Frontal cortex (tissue), 3 donors: ENCODE measurements at regions not wholly inside any gene's neighbourhood (a gene's known extent, or its start where the extent isn't known, plus 50 kb on each side); places are given as distances from the start of the nearest gene placed in this dataset.
A peak's percentile ranks its signal among the peaks of the same experiment; 100 is the strongest.

Experiments
- DNase-seq, 2 donors: peaks; one replicate each; pipeline ENCODE4 v3.0.0; 2012; ENCODE audit warnings: low spot score in 2 of 2
- FAIRE-seq: peaks from 2 replicates; lab custom pipeline; 2012; peaks lifted over from hg19 to GRCh38; lab: Jason Lieb, UNC
- donor health status: control.
- donor health status: control.
- donor health status: control.

DNA sequence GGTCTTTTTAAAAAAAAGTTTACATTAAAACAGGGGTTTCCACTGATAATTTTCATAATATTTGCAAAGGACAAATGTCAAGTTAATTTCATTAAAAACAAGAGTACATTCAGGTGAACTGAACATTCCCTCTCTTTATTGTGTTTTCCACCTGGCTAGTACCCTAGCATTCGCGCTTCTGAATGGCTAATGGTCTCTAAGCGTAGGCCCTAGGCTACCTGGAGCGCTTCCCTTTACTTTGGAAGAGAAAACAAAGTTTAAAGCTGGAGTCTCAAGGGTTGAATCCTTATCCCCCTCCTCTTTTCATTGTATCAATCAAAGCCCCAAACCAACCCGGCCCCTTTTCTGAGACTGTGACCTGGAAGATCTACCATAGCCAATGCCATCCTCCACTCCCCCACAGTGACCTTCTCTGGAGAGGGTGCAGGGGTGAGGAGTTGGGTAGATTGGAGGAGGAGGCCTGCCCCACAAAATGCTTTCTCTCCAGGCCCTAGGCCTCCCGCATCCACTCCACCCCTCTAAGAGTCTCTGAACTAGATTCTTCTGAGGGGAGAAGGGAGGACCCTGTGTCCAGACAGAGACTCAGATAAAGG is 73.3 kb upstream of the TBCA start:
- FAIRE-seq (no peak), DNase-seq (no peak)

DNA sequence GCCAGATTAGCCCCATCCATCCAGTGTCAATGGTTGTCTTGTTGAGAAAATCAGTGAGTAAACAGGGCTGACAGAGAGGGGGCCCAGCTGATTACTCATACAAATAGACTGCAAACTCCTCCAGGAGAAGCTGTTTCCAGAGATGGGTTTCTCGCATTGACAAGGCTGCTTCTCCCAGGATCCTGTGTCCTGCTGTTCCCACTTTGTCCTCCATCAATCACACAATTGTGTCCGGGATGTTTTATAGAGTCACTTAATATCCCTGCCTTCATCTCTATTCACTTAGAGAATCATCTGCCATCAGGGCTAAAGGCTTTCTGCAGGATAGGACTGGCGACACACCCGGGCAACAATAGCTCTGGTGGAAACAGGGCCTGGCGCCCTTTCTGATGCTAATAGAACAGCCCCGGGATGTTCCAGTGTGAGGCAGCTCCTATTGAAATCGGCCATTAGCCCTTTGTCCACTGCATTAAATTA is 71.7 kb upstream of the TBCA start:
- no peak for FAIRE-seq
- no peak for DNase-seq

DNA sequence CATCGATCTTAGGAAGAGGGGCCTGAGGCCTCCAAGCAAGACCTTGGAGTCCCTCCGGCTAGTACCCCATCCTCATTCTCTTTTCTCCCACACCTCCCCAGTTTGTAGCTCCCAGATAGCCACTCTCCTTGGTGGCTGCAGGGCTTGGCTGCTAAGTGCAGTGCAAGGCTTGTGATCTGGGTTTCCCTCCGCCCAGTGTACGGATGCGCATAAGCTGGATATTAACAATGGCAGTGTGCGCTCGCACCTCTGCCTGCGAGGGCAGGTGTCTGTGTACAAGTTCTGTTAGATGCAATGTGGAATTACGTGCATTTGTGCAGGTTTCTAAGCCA is 71.0 kb upstream of the TBCA start:
- FAIRE-seq: no peak

GRCh38 chr5:77846422-77847128 is 70.4 kb upstream of the TBCA start:
- no peak for FAIRE-seq
- no peak for DNase-seq

More for the DNA sequence above, 71.0 kb upstream of the TBCA start:
- DNase-seq: no peak

DNA sequence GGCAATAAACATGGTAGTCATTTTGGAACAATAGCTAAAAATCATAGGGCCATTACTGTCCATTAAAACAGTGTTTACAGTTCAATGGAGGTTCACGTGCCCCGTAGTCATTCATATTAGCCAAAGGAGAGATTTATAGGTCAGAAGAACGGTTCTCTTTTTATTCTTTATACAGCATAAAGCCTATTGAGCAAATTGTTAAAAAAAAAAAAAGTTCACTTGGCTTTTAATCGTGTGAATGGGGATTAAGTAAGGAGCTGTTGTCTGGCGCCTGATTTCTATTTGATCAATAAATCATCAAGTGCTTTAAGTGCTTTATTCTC is 69.1 kb upstream of the TBCA start:
- FAIRE-seq: no peak
- DNase-seq: no peak

GRCh38 chr5:77844623-77845323 is 68.6 kb upstream of the TBCA start:
- DNase-seq: peak in 1 of 2 donors; percentile 63
- FAIRE-seq: no peak

DNA sequence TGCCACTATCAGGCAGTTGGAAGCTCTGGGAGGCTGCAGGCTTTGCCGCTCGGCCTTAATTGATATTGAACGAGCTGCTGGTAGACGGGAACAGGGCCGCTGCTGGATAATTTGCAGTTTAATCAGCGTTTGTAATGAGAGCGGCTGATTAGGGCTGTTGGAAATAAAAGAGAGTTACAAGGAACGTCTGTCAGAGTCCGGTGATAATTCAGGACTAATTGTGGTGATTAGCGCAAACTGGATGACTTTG is 68.2 kb upstream of the TBCA start:
- DNase-seq: no peak

DNA sequence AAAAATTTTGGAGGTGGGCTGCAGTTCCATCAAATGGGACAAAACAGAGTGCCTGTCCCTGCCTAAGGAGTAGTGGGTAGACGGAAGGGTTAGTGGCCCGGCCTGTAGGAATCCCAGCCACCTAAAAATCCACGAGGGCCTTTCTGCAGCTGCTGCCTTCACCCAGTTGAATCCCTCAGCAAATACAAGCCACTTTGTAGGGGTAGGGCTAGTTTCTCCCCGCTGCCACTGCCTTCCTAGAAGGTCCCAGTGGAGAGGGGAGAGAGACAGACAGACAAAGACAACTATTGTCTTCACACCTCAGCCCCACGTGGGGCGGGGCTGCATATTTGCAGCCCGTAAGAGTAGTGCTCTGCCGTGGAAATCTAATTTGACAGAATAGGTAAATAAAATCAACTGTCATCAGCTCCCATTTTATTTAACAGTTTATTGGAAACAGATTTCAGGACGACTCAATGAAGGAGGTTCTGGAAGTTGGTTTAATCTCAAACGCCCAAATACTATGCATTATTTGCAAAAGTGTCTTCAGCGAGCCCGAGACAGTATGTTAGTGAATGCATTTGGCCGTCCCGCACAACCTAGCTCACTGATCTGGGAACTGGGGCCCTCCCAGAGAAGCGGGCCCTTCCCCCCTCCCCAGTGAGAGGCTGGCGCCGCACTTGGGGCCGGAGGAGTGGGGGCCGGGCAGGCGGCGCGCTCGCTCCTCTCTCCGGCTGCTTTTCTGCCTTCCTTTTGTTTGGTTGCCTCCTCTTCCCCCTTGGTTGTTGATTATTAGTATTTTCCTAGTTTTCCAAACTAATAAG is 67.6 kb upstream of the TBCA start:
- DNase-seq: peak in 1 of 2 donors; percentile 29

More for the DNA sequence above, 68.2 kb upstream of the TBCA start:
- no peak for FAIRE-seq

GRCh38 chr5:77842243-77842642 is 66.1 kb upstream of the TBCA start:
- DNase-seq: no peak
- no peak for FAIRE-seq

More for the DNA sequence above, 67.6 kb upstream of the TBCA start:
- no peak for FAIRE-seq

- DNase-seq (no peak), FAIRE-seq (no peak)
Measured at GRCh38 chr5:77841616-77842015, 65.5 kb upstream of the TBCA start.

GRCh38 chr5:77840930-77841329 is 64.8 kb upstream of the TBCA start:
- DNase-seq: no peak
- no peak for FAIRE-seq

DNA sequence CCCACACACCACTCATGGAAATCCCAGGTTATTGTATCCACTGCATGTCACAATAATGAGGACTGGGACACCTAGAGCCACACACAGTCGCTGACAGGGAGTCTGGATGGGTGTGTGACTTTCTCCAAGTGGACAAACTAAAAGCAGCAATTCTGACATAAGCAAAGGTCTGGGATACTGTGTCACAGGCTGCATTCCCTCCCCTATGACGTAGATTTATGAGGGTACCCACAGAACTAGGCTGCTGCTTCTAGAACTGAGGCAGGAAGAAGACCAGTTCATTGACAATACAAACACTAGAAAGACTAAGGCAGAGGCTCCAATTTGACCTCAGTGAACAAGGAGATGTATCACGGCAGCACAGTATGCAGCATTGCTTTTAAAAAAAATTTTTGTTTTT is 63.6 kb upstream of the TBCA start:
- no peak for FAIRE-seq

DNA sequence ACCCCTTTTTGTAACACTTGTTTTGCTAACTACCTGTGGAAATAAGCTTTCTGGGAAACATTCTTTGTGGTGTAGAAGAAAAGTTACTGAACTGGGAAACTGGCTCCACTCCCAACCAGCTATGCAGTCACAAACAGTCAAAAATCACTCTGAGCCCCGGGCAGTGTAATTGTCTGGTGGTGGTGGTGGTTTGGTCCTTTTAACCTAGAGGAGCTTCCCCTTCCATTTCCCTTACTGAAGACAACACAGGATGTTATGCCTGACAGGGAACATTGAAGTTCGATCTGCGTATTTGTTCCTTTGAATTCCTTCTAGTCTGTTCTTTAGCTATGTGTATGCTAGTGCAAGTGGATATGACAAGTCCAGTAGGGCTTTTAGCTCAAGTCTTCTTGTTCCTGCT is 56.8 kb upstream of the TBCA start:
- FAIRE-seq (no peak), DNase-seq (no peak)

More for the DNA sequence above, 63.6 kb upstream of the TBCA start:
- no peak for DNase-seq

GRCh38 chr5:77832166-77832770 is 56.1 kb upstream of the TBCA start:
- DNase-seq: no peak
- FAIRE-seq: no peak

- DNase-seq (no peak), FAIRE-seq (no peak)
Measured at GRCh38 chr5:77828445-77828844, 52.3 kb upstream of the TBCA start.
